Activated CD8-positive, alpha-beta T cell treated with anti-CD3 and anti-CD28 coated beads for 36 hours (primary cell): ENCODE measurements at regions not wholly inside any gene's neighbourhood (a gene's known extent, or its start where the extent isn't known, plus 50 kb on each side); places are given as distances from the start of the nearest gene placed in this dataset.
"Not testable (repeated sequence)": the region's sequence is repeated elsewhere in the genome, so short reads cannot be mapped to it uniquely, and the experiment has no call there.

ENCODE experiments used
- ATAC-seq: fragments of 200-7000 bp; cut with Tn5 transposase; one replicate; pipeline ENCODE4 v1.10.0; 2021; ENCODE audit warnings: mild to moderate bottlenecking, moderate library complexity
- CTCF ChIA-PET: fragments of 350-600 bp; sonication (Branson Sonifier 250); formaldehyde crosslinking; loops from one replicate; lab custom pipeline; 2021; ENCODE audit warnings: antibody characterized with exemption; lab: Charles Lee
- POLR2A ChIA-PET: fragments of 350-600 bp; sonication (Branson Sonifier 250); formaldehyde crosslinking; loops from one replicate; lab custom pipeline; 2021; ENCODE audit warnings: antibody characterized with exemption; lab: Charles Lee
- DNase-seq: peaks from one replicate; pipeline ENCODE4 v3.0.0-alpha.2; 2020
- H3K27ac Mint-ChIP-seq: one replicate; pipeline ENCODE4 v1.8.0; 2021; ENCODE audit warnings: mild to moderate bottlenecking, mixed read lengths
- H3K27me3 Mint-ChIP-seq: one replicate; pipeline ENCODE4 v1.8.0; 2021; ENCODE audit warnings: mixed read lengths
- H3K36me3 Mint-ChIP-seq: one replicate; pipeline ENCODE4 v1.8.0; 2021; ENCODE audit warnings: low read depth, mixed read lengths
- H3K4me1 Mint-ChIP-seq: one replicate; pipeline ENCODE4 v1.8.0; 2021; ENCODE audit warnings: low read depth, mixed read lengths
- H3K4me3 Mint-ChIP-seq: one replicate; pipeline ENCODE4 v1.8.0; 2021; ENCODE audit warnings: mild to moderate bottlenecking, moderate library complexity, mixed read lengths
- H3K9me3 Mint-ChIP-seq: one replicate; pipeline ENCODE4 v1.8.0; 2021; ENCODE audit warnings: mixed read lengths
- CTCF ChIP-seq: fragments of 200-600 bp; IDR thresholded peaks from one replicate; pipeline ENCODE4 v1.8.0; 2022; ENCODE audit warnings: antibody characterized with exemption, mild to moderate bottlenecking
- intact Hi-C: fragments of 100-400 bp; cut with micrococcal nuclease; formaldehyde crosslinking; loops from one replicate; pipeline ENCODE4 v1.10.0; 2022

GRCh38 chr11:63313198-63313597 is 56.4 kb upstream of the SLC22A9 start:
- DNase-seq, CTCF ChIA-PET, intact Hi-C loops, H3K4me3 Mint-ChIP-seq, ATAC-seq, POLR2A ChIA-PET, H3K27ac Mint-ChIP-seq, H3K36me3 Mint-ChIP-seq, H3K4me1 Mint-ChIP-seq: not testable (repeated sequence)
- Mint-ChIP-seq H3K27me3 (peaks cover 15% of the 10 kb centered on the region), H3K9me3 (peaks cover 13% of the 10 kb centered on the region)

GRCh38 chr11:63298258-63298657 is 54.9 kb upstream of the SLC22A25 start:
- H3K9me3 Mint-ChIP-seq: peaks cover 14% of the 10 kb centered on the region
- H3K27me3 Mint-ChIP-seq: peaks cover 19% of the 10 kb centered on the region
- TF ChIP-seq CTCF: no peak
- ChIA-PET POLR2A (interaction anchor here (0.6 kb wide), 1 partner anchor 193 kb away, joined by 3 read pairs; no protein-coding TSS in a partner anchor), CTCF (no interaction called here)
- DNase-seq: no peak
- intact Hi-C loops: no loop called here
- no peaks in the 10 kb centered on the region for H3K36me3 Mint-ChIP-seq
- no peak overlapping the region for H3K4me3 Mint-ChIP-seq
- no peak overlapping the region for H3K27ac Mint-ChIP-seq
- H3K4me1 Mint-ChIP-seq: no peaks in the 10 kb centered on the region
- no peak for ATAC-seq
